H1 (cell line): ENCODE measurements at regions not wholly inside any gene's neighbourhood (a gene's known extent, or its start where the extent isn't known, plus 50 kb on each side); places are given as distances from the start of the nearest gene placed in this dataset.

Source experiments
- CBX5 ChIP-seq: fragments of 300-800, 300-1000 bp; sonication (generic); IDR thresholded peaks from 2 replicates; pipeline ENCODE4 v1.7.1; 2016; ENCODE audit warnings: antibody characterized with exemption, low read length, low read depth
- CREB1 ChIP-seq: IDR thresholded peaks from 2 replicates; pipeline ENCODE4 v1.6.1; 2012; ENCODE audit warnings: inconsistent platforms
- CTCF ChIP-seq, 3 experiments: IDR thresholded peaks; 1 replicate in 2 of 3; 2 replicates in 1 of 3; pipeline versions ENCODE4 v1.5.1 to v1.6.1; 2011; ENCODE audit warnings: low read length in 3 of 3, mild to moderate bottlenecking in 3 of 3, inconsistent platforms in 2 of 3, low read depth in 1 of 3, moderate library complexity in 1 of 3; ENCODE audit not compliant: insufficient read depth in 1 of 3; ENCODE audit errors: control extremely low read depth in 1 of 3
- GABPA ChIP-seq: IDR thresholded peaks from 2 replicates; pipeline ENCODE4 v1.6.1; 2011; ENCODE audit warnings: mild to moderate bottlenecking, low read length, moderate library complexity, borderline replicate concordance; ENCODE audit not compliant: insufficient read depth
- JUND ChIP-seq: IDR thresholded peaks from 2 replicates; pipeline ENCODE4 v1.6.1; 2011; ENCODE audit warnings: mild to moderate bottlenecking, improper control_type of control experiment, low read length
- MAX ChIP-seq: IDR thresholded peaks from 2 replicates; pipeline ENCODE4 v1.6.1; 2012; ENCODE audit warnings: inconsistent platforms
- POLR2A ChIP-seq, 2 experiments: IDR thresholded peaks; 1 replicate in 1 of 2; 2 replicates in 1 of 2; pipeline ENCODE4 v1.6.1; 2011; ENCODE audit warnings: low read depth in 2 of 2, low read length in 2 of 2, mild to moderate bottlenecking in 2 of 2; ENCODE audit errors: control extremely low read depth in 1 of 2
- RAD21 ChIP-seq, 2 experiments: IDR thresholded peaks in 1 of 2; conservative IDR thresholded peaks in 1 of 2; 2 replicates each; pipeline ENCODE4 v1.6.1; 2011; ENCODE audit warnings: low read depth in 2 of 2, low read length in 2 of 2, improper control_type of control experiment in 1 of 2, inconsistent platforms in 1 of 2, mild to moderate bottlenecking in 1 of 2, moderate library complexity in 1 of 2
- RBBP5 ChIP-seq: IDR thresholded peaks from 2 replicates; pipeline ENCODE4 v1.7.1; 2012; ENCODE audit warnings: low read depth, mild to moderate bottlenecking, inconsistent platforms, low read length, moderate library complexity, borderline replicate concordance
- RNF2 ChIP-seq: fragments of 200-900, 300-1000 bp; sonication (generic); IDR thresholded peaks from 2 replicates; pipeline ENCODE4 v1.7.1; 2016; ENCODE audit warnings: borderline replicate concordance, low read depth, mild to moderate bottlenecking, antibody characterized with exemption, low read length; ENCODE audit not compliant: poor library complexity, severe bottlenecking; ENCODE audit errors: missing control alignments
- SIX5 ChIP-seq: IDR thresholded peaks from 2 replicates; pipeline ENCODE4 v1.6.1; 2011; ENCODE audit warnings: mild to moderate bottlenecking, low read depth, low read length

- TF ChIP-seq GABPA (no peak), RAD21 (IDR thresholded peaks at IDR 0.05 in 1 of 2, conservative IDR thresholded peaks at IDR 0.05 in 1 of 2; ENCODE audit: low read depth in 2 of 2, low read length in 2 of 2) (no peak), CBX5 (no peak), SIX5 (no peak), CTCF (IDR thresholded peaks at IDR 0.05; ENCODE audit: control extremely low read depth in 1 of 3, insufficient read depth in 1 of 3, low read depth in 1 of 3, low read length in 3 of 3) (no peak), JUND (no peak), POLR2A (IDR thresholded peaks at IDR 0.05; ENCODE audit: control extremely low read depth in 1 of 2, low read depth in 2 of 2, low read length in 2 of 2) (no peak), CREB1 (no peak), RNF2 (no peak), MAX (no peak), RBBP5 (no peak)
These were observed 107.3 kb downstream of the EFNB1 start for GRCh38 chrX:68936126-68936525.
